SK-N-SH (cell line): ENCODE measurements at regions not wholly inside any gene's neighbourhood (a gene's known extent, or its start where the extent isn't known, plus 50 kb on each side); places are given as distances from the start of the nearest gene placed in this dataset.

Experiments used
- CTCF ChIA-PET: fragments of 300-600, 350-600 bp; formaldehyde crosslinking; extraction: SDS; loops from one replicate; lab custom pipeline; 2021; lab: Yijun Ruan, JAX
- POLR2A ChIA-PET: fragments of 350-600 bp; sonication (Branson Sonifier 250); formaldehyde crosslinking; extraction: SDS; loops from one replicate; lab custom pipeline; 2020; ENCODE audit warnings: antibody characterized with exemption, inconsistent platforms; lab: Yijun Ruan, JAX
- DNase-seq: peaks from one replicate; pipeline ENCODE4 v3.0.0; 2012
- H2AFZ ChIP-seq: fragments of 200-600 bp; sonication (generic); 2 replicates; pipeline ENCODE4 v1.8.1; 2016; ENCODE audit warnings: antibody characterized with exemption, mild to moderate bottlenecking, low read depth
- H3F3A ChIP-seq: fragments of 200-600 bp; sonication (generic); replicated peaks from 2 replicates; pipeline ENCODE3; 2016; ENCODE audit warnings: antibody characterized with exemption, mild to moderate bottlenecking; ENCODE audit not compliant: insufficient read depth
- H3K27ac ChIP-seq, 2 experiments: fragments of 200-500 bp in 1 of 2; fragments of 200-600 bp in 1 of 2; sonication (Bioruptor generic) in 1 of 2; sonication (generic), shearing (Covaris generic) in 1 of 2; 2 replicates each; pipeline versions ENCODE4 v1.5.1 to v1.6.1; 2014 to 2016; ENCODE audit warnings: low read depth in 2 of 2, inconsistent platforms in 1 of 2, low read length in 1 of 2, mild to moderate bottlenecking in 1 of 2, mixed read lengths in 1 of 2
- H3K27me3 ChIP-seq: fragments of 200-600 bp; sonication (generic), shearing (Covaris generic); 2 replicates; pipeline ENCODE4 v1.6.1; 2016; ENCODE audit warnings: mixed run types; ENCODE audit not compliant: insufficient read depth
- H3K36me3 ChIP-seq, 2 experiments: fragments of 200-500 bp in 1 of 2; fragments of 200-600 bp in 1 of 2; sonication (Bioruptor generic) in 1 of 2; sonication (generic) in 1 of 2; replicated peaks in 1 of 2; 2 replicates each; pipeline versions ENCODE3 to v1.5.1; 2014 to 2016; ENCODE audit warnings: low read length in 1 of 2, mild to moderate bottlenecking in 1 of 2; ENCODE audit not compliant: insufficient read depth in 2 of 2, control insufficient read depth in 1 of 2
- H3K4me1 ChIP-seq, 2 experiments: fragments of 200-500 bp in 1 of 2; fragments of 200-600 bp in 1 of 2; sonication (Bioruptor generic) in 1 of 2; sonication (generic), shearing (Covaris generic) in 1 of 2; 2 replicates each; pipeline versions ENCODE4 v1.5.1 to v1.6.1; 2014 to 2016; ENCODE audit warnings: low read depth in 1 of 2, low read length in 1 of 2, mixed run types in 1 of 2; ENCODE audit not compliant: insufficient read depth in 2 of 2, control insufficient read depth in 1 of 2
- H3K4me2 ChIP-seq: fragments of 200-600 bp; sonication (generic), shearing (Covaris generic); 2 replicates; pipeline ENCODE4 v1.6.1; 2017; ENCODE audit warnings: mixed run types
- H3K4me3 ChIP-seq, 2 experiments: fragments of 200-500 bp in 1 of 2; fragments of 200-600 bp in 1 of 2; sonication (Bioruptor generic) in 1 of 2; sonication (generic), shearing (Covaris generic) in 1 of 2; 2 replicates each; pipeline versions ENCODE4 v1.5.1 to v1.8.1; 2014 to 2016; ENCODE audit warnings: low read depth in 2 of 2, inconsistent platforms in 1 of 2, low read length in 1 of 2, mild to moderate bottlenecking in 1 of 2, mixed read lengths in 1 of 2, moderate library complexity in 1 of 2
- H3K79me2 ChIP-seq: fragments of 200-600 bp; sonication (generic); 2 replicates; pipeline ENCODE4 v1.8.1; 2017; ENCODE audit warnings: mild to moderate bottlenecking; ENCODE audit not compliant: insufficient read depth
- H3K9ac ChIP-seq: fragments of 200-600 bp; sonication (generic); 2 replicates; pipeline ENCODE4 v1.6.1; 2017; ENCODE audit warnings: mixed run types
- H3K9me2 ChIP-seq: fragments of 200-600 bp; sonication (generic); 2 replicates; pipeline ENCODE4 v1.6.1; 2017; ENCODE audit warnings: mixed run types
- H3K9me3 ChIP-seq: fragments of 200-600 bp; sonication (generic); 2 replicates; pipeline ENCODE4 v1.6.1; 2017; ENCODE audit warnings: mixed run types, mild to moderate bottlenecking, moderate library complexity
- H4K20me1 ChIP-seq: fragments of 200-600 bp; sonication (generic); 2 replicates; pipeline ENCODE4 v1.6.1; 2017; ENCODE audit warnings: mild to moderate bottlenecking, mixed run types; ENCODE audit not compliant: insufficient read depth
- CHD2 ChIP-seq: fragments of 150-350 bp; IDR thresholded peaks from 2 replicates; pipeline ENCODE4 v1.6.1; 2018; ENCODE audit warnings: low read length; ENCODE audit not compliant: partially characterized antibody
- ELF1 ChIP-seq: IDR thresholded peaks from 2 replicates; pipeline ENCODE4 v1.4.0; 2012
- FOSL2 ChIP-seq: IDR thresholded peaks from 2 replicates; pipeline ENCODE4 v1.4.0; 2012; ENCODE audit warnings: low read depth, mild to moderate bottlenecking, moderate library complexity, borderline replicate concordance
- GABPA ChIP-seq: IDR thresholded peaks from 2 replicates; pipeline ENCODE4 v1.4.0; 2012; ENCODE audit warnings: low read depth, mild to moderate bottlenecking
- MEF2A ChIP-seq: IDR thresholded peaks from 2 replicates; pipeline ENCODE4 v1.4.0; 2012; ENCODE audit warnings: low read depth, borderline replicate concordance
- MXI1 ChIP-seq: IDR thresholded peaks from 2 replicates; pipeline ENCODE4 v1.6.1; 2012; ENCODE audit warnings: mild to moderate bottlenecking, low read depth, low read length, improper control_type of control experiment
- NFIC ChIP-seq: IDR thresholded peaks from 2 replicates; pipeline ENCODE4 v1.4.0; 2012; ENCODE audit warnings: borderline replicate concordance
- NRF1 ChIP-seq: IDR thresholded peaks from 2 replicates; pipeline ENCODE4 v1.6.1; 2012; ENCODE audit warnings: low read depth, mild to moderate bottlenecking, low read length
- RAD21 ChIP-seq: IDR thresholded peaks from 2 replicates; pipeline ENCODE4 v1.6.1; 2012; ENCODE audit warnings: mild to moderate bottlenecking, low read length
- REST ChIP-seq: IDR thresholded peaks from 2 replicates; pipeline ENCODE4 v1.6.1; 2012; ENCODE audit warnings: mild to moderate bottlenecking, low read depth, low read length, moderate library complexity
- RXRA ChIP-seq: IDR thresholded peaks from 2 replicates; pipeline ENCODE4 v1.4.0; 2012; ENCODE audit warnings: low read depth, mild to moderate bottlenecking, borderline replicate concordance
- USF1 ChIP-seq: IDR thresholded peaks from 2 replicates; pipeline ENCODE4 v1.4.0; 2012; ENCODE audit warnings: low read depth, borderline replicate concordance
- WGBS: methylation state at CpG from one replicate; pipeline ENCODE4 v1.1.6; 2017; ENCODE audit warnings: low lambda C conversion rate; 5-methylcytosine and 5-hydroxymethylcytosine counted together
- TF ChIP-seq, protein P1 (sequence below): IDR thresholded peaks from 2 replicates; pipeline ENCODE4 v1.4.0; 2012; ENCODE audit warnings: low read depth, borderline replicate concordance
- TF ChIP-seq, protein P2 (sequence below): fragments of 200-600 bp; sonication (generic); IDR thresholded peaks from 2 replicates; pipeline ENCODE4 v1.6.1; 2017; ENCODE audit warnings: antibody characterized with exemption, mild to moderate bottlenecking, moderate library complexity
- TF ChIP-seq, protein P3 (sequence below): fragments of 150-350 bp; IDR thresholded peaks from 2 replicates; pipeline ENCODE4 v1.6.1; 2016; ENCODE audit warnings: mild to moderate bottlenecking, low read depth, low read length

DNA sequence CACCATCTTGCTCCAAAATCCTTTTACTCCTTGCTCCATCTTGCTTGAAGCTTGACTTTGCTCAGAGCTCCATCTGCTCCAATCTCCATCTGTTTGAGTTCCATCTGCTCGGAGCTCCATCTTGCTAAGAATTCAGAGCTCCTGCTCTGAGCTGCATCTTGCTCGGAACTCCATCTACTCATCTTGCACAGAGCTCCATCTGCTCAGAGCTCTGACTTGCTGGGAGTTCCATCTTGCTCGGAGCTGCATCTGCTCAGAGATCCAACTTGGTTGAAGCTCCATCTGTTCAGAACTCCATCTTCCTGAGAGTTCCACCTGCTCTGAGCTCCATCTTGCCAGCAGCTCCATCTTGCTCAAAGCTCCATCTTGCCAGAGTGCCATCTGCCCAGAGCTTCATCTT is 80.6 kb upstream of the ZNF98 start:
- H3K27ac ChIP-seq = no peak overlapping the region

More for the DNA sequence above, 80.6 kb upstream of the ZNF98 start:
- H3K4me2 ChIP-seq = no peak overlapping the region
- TF ChIP-seq CHD2 (no peak), REST (no peak), FOSL2 (no peak), NFIC (no peak), MXI1 (no peak), NRF1 (no peak), RAD21 (no peak), ELF1 (no peak), USF1 (no peak), GABPA (no peak), RXRA (no peak), MEF2A (no peak)
- TF ChIP-seq, protein P1, sequence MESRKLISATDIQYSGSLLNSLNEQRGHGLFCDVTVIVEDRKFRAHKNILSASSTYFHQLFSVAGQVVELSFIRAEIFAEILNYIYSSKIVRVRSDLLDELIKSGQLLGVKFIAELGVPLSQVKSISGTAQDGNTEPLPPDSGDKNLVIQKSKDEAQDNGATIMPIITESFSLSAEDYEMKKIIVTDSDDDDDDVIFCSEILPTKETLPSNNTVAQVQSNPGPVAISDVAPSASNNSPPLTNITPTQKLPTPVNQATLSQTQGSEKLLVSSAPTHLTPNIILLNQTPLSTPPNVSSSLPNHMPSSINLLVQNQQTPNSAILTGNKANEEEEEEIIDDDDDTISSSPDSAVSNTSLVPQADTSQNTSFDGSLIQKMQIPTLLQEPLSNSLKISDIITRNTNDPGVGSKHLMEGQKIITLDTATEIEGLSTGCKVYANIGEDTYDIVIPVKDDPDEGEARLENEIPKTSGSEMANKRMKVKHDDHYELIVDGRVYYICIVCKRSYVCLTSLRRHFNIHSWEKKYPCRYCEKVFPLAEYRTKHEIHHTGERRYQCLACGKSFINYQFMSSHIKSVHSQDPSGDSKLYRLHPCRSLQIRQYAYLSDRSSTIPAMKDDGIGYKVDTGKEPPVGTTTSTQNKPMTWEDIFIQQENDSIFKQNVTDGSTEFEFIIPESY = no peak
- TF ChIP-seq, protein P2, sequence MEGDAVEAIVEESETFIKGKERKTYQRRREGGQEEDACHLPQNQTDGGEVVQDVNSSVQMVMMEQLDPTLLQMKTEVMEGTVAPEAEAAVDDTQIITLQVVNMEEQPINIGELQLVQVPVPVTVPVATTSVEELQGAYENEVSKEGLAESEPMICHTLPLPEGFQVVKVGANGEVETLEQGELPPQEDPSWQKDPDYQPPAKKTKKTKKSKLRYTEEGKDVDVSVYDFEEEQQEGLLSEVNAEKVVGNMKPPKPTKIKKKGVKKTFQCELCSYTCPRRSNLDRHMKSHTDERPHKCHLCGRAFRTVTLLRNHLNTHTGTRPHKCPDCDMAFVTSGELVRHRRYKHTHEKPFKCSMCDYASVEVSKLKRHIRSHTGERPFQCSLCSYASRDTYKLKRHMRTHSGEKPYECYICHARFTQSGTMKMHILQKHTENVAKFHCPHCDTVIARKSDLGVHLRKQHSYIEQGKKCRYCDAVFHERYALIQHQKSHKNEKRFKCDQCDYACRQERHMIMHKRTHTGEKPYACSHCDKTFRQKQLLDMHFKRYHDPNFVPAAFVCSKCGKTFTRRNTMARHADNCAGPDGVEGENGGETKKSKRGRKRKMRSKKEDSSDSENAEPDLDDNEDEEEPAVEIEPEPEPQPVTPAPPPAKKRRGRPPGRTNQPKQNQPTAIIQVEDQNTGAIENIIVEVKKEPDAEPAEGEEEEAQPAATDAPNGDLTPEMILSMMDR = no peak
- TF ChIP-seq, protein P3, sequence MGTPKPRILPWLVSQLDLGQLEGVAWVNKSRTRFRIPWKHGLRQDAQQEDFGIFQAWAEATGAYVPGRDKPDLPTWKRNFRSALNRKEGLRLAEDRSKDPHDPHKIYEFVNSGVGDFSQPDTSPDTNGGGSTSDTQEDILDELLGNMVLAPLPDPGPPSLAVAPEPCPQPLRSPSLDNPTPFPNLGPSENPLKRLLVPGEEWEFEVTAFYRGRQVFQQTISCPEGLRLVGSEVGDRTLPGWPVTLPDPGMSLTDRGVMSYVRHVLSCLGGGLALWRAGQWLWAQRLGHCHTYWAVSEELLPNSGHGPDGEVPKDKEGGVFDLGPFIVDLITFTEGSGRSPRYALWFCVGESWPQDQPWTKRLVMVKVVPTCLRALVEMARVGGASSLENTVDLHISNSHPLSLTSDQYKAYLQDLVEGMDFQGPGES = no peak
- H3K9ac ChIP-seq = no peak overlapping the region
- no peaks in the 10 kb centered on the region for H3F3A ChIP-seq
- no peak for DNase-seq
- no peak overlapping the region for H2AFZ ChIP-seq
- H3K4me3 ChIP-seq = no peak overlapping the region
- 0% methylated on average over 3 of the region's 3 CpGs for WGBS
- ChIA-PET POLR2A (no interaction called here), CTCF (no interaction called here)
- no peaks in the 10 kb centered on the region for H3K9me2 ChIP-seq
- no peaks in the 10 kb centered on the region for H3K79me2 ChIP-seq
- no peaks in the 10 kb centered on the region for H3K4me1 ChIP-seq
- no peaks in the 10 kb centered on the region for H4K20me1 ChIP-seq
- H3K9me3 ChIP-seq = no peaks in the 10 kb centered on the region; the same call in 1 of the 2 replicates
- H3K27me3 ChIP-seq = no peaks in the 10 kb centered on the region
- H3K36me3 ChIP-seq = no peaks in the 10 kb centered on the region
